Ramos (cell line): ENCODE measurements at regions not wholly inside any gene's neighbourhood (a gene's known extent, or its start where the extent isn't known, plus 50 kb on each side); places are given as distances from the start of the nearest gene placed in this dataset.

Source experiments
- in situ Hi-C: fragments of 300-500 bp; cut with MboI; formaldehyde crosslinking; loops from one replicate; pipeline ENCODE4 v1.14.3; 2022; ENCODE audit warnings: low sequenced_read_pairs; ENCODE audit not compliant: unreplicated experiment

- in situ Hi-C loops = no loop called here
These were observed 484.5 kb upstream of the PRKX start for GRCh38 chrX:4197971-4198370.

GRCh38 chrX:4193500-4194155, 480.2 kb upstream of the PRKX start:
- in situ Hi-C loops = no loop called here

DNA sequence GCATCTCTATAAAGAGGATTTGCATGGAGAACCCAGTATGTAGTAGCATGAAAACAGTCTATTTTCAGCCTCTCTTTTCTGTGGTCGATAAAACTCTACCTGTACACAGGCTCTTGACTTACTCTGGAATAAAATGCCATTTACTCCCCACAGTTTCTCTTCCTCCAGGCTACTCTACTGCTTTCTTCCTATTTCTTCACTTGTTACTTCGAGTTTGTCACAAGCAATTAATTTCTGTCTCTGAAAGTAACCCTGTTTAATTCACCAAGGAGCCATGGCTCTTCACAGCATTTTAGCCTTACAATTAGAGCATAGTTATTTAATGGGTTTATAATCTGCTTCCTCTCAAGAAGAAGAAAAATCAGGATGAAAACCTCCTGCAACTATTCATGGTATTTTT, 472.9 kb upstream of the PRKX start:
- in situ Hi-C loops = no loop called here

DNA sequence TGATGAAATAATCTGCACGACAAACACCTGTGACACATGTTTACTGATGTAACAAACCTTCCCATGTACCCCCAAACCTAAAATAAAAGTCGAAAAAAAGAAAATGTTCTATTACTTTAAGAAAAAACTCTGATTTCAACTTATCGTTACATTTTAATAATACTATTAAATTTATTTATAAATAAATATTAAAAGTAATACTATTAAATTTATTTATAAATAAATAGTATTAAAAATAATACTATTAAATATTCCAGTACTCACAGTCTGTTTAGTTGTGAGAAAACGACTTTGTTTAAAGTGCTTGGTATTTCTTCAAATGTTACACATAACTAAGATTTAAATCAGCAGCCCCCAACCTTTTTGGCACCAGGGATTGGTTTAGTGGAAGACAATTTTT, 471.6 kb upstream of the PRKX start:
- in situ Hi-C loops = no loop called here

DNA sequence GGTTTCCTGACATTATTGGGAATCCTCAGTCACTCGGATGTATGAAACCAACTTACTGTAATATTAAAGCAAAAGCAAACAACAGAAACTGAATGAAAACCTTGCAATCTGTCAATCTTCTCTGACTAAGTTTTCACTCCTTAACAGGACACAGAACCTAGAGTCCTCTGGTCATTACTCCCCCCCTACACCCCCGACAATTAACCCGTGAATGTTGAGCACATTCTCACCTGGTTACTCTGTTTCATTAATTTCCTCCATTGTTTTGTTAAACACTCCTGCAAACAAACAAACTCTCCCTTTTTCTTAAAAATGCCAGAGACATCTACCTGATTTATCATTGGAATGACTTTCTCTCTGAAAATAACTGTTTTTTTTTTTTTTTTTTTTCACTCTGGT, 469.0 kb upstream of the PRKX start:
- in situ Hi-C loops = no loop called here

DNA sequence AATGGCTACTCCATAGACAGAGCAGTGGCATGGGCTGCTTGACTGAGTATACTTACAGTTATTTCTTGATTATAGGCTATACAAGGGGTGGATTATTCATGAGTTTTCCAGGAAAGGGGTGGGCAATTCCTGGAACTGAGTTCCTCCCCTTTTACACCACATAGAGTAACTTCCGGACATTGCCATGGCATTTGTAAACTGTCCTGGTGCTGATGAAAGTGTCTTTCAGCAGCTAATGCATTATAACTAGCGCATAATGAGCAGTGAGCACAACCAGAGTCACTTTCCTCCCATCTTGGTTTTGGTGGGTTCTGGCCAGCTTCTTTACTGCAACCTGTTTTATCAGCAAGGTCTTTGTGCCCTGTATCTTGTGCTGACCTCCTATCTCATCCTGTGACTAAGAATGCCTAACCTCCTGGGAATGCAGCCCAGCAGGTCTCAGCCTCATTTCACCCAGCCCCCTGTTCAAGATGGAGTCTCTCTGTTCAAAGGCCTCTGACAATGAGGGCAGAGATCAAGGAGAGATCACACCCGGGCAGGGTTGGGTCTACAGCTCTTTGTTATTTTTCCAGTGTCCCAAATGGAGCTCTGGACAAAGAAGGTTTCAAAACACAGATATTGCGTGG, 468.4 kb upstream of the PRKX start:
- in situ Hi-C loops = no loop called here

GRCh38 chrX:4179031-4179430, 465.6 kb upstream of the PRKX start:
- in situ Hi-C loops = no loop called here

- in situ Hi-C loops = no loop called here
These were observed 461.8 kb upstream of the PRKX start for GRCh38 chrX:4175221-4175620.

- in situ Hi-C loops = no loop called here
These were observed 460.3 kb upstream of the PRKX start for GRCh38 chrX:4173743-4174142.

DNA sequence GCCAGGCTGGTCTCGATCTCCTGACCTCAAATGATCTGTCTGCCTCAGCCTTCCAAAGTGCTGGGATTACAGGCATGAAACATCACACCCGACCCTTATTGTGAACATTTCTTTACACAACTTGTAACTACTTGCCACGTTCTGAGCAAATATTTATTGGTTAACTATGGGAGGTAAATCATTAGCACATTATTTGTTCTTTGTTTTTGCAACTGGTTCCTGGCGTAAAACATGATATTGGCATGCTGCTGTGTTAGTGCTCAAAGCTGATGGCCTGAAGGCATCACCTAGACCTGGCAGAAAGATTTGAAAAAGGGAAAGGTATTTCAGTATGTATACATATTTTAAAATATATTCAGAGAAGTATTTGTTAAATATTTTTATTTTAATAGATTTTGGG, 438.3 kb upstream of the PRKX start:
- in situ Hi-C loops = no loop called here

- in situ Hi-C loops = no loop called here
These were observed 436.8 kb upstream of the PRKX start for GRCh38 chrX:4150259-4150658.

GRCh38 chrX:4129626-4130025, 416.2 kb upstream of the PRKX start:
- in situ Hi-C loops = no loop called here

DNA sequence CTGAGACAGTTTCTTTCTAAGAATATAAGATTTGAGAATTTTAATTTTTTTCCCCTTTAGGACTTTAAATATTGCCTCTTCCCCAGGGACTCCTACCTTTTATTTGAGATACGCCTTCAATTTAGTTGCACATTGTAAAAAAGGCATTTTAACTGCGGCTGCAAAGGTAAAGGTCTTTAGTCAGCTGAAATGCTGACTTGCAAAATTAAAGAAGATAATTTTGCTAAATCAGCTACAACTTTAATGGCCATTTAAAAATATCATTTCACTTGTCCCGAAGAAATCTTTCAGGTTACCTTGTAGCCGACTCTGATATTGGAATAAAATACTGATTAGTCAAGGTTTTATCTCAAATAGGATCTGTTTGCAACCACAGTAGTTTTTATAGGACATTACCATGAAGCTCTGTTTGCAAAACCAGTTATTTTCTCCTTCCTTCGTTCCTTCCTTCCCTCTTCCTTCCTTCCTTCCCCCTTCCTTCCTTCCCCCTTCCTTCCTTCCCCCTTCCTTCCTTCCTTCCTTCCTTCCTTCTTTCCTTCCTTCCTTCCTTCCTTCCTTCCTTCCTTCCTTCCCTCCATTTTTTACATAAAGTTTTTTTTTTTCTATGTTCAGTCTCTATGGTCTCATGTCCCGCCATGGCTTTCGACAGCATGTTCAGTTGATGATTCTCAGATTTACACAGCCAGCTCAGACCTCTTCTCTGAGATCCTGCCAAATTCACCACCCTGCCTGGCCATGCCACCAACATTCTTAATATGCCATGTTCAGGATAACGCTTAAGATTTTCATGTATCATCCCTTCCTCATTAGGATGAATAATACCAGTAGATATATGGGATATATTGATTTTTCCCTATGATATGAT, 405.4 kb upstream of the PRKX start:
- in situ Hi-C loops = no loop called here

DNA sequence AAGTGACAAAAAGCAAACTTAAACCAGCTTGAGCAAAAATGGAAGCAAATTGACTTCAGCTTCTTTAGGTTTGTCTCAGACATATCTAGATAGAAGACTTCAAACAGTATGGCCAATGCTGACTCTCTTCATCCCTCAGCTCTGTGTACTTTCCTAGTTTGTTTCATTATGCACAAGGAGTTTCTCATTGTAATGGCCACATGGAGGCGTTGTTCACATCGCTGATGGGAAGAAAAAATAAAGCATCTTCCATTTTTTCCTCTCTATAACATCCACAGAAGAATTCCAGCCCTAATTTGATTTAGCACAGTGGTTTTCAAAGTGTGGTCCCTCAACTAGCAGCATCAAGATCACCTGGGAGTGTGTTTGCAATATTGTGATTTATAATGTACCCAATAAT, 397.5 kb upstream of the PRKX start:
- in situ Hi-C loops = no loop called here

GRCh38 chrX:4094926-4095325, 381.5 kb upstream of the PRKX start:
- in situ Hi-C loops = no loop called here

DNA sequence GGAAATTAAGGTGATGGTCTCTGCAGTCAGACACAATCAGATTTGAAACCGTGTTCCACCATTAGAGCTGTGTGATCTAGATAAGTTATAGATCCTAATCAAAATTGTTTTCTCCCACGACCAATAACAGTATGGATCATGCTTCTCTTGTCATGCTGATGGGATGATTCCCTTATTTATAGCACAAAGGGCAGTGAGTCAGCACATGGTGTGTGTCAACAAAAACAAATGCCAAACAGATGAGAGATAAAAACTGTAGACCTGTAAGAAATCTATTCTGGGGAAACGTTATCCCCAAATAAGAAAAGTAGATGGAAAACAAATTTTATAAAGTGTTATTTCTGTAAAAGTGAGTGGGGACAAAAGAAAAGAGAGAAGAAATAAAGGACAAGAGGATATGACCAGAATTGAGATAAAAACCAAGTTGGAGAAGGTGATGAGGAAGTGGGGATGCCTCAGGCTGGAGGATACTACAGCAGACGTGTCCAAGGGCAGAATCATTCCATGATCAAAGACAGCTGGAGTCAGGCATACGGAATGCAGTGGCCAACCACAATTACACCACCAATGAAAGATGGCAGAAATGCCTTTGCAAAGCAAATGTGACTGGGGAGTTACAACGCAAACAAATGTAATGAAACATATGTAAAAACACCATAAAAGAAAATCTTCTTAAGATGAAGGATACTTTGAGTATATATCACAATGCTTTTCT, 377.8 kb upstream of the PRKX start:
- in situ Hi-C loops = no loop called here

DNA sequence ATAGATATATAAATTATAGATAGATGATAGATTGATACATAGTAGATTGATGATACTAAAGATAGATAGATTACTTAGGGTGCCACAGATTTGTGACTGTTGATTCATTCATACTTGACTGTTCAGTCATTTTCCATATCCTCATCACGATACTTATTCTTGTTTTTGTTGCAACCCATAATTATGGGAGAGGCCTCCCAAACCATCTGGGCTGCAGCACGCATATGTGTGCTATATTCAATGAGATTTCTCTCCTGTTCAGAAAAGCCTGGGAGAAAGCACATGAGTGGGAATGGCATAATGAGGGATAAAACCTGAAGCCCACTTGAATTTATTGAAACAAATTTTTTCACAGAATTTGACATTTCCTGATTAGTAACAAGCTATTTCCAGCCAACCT, 346.4 kb upstream of the PRKX start:
- in situ Hi-C loops = no loop called here

DNA sequence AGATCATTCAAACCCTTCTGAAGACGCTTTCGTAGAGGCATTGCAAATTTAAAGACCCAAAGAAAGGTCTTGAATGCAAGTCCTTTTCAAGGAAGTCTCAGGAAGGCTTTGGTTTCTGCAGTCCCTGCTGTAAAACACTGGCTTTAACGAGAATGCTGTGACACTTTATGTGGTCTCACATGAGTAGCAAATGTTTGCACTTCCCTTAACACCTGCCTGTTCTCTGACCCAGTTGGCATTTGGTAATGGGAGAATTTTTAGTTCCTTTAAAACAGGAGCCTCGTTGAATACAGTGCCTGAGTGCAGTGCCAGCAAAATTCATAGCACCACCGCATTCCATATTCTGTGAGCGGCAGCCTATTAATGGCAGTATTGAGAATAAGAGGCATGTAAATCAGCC, 330.5 kb upstream of the PRKX start:
- in situ Hi-C loops = no loop called here

- in situ Hi-C loops = no loop called here
These were observed 322.4 kb upstream of the PRKX start for GRCh38 chrX:4035874-4036273.

DNA sequence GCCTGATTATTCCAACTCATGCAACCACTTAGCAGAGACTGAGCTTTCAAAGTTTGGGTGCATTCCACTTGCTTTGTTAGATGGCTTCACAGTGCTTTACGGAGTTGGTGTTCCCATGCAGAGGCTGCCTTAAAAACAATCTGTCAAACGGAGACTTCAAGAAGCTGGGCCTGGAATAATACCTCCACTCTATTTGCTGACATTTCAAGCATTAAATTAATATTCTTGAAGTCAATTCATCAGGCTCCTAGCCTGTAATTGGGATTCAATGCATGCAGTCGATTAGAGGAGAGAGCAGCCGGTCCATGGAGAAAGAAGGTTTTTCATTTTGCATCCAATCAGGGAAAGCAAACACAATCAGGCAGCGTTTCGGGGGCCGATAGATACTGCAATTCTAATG, 314.7 kb upstream of the PRKX start:
- in situ Hi-C loops = no loop called here

GRCh38 chrX:4005281-4005680, 291.8 kb upstream of the PRKX start:
- in situ Hi-C loops = no loop called here
